ENCODE measurements at regions not wholly inside any gene's neighbourhood (a gene's known extent, or its start where the extent isn't known, plus 50 kb on each side); places are given as distances from the start of the nearest gene placed in this dataset.

- no peak for TF ChIP-seq CTCF (IDR thresholded peaks at IDR 0.05)
Measured at GRCh38 chr6:65819152-65819551, 112.1 kb upstream of the EYS start.

GRCh38 chr6:65818576-65818975 lies 111.5 kb upstream of the EYS start:
- Mint-ChIP-seq H3K36me3 (ENCODE audit: low read depth) (no peaks in the 10 kb centered on the region), H3K4me1 (no peaks in the 10 kb centered on the region), H3K4me3 (no peak overlapping the region), H3K9me3 (peaks cover 8% of the 10 kb centered on the region), H3K27me3 (ENCODE audit: low read depth, poor library complexity) (no peaks in the 10 kb centered on the region), H3K27ac (no peak overlapping the region)
- TF ChIP-seq CTCF (IDR thresholded peaks at IDR 0.05), result no peak
- no peak for DNase-seq

More at GRCh38 chr6:65819152-65819551, 112.1 kb upstream of the EYS start:
- Mint-ChIP-seq H3K4me1 (no peaks in the 10 kb centered on the region), H3K4me3 (no peak overlapping the region), H3K9me3 (peaks cover 8% of the 10 kb centered on the region), H3K27ac (no peak overlapping the region), H3K27me3 (ENCODE audit: low read depth, poor library complexity) (no peaks in the 10 kb centered on the region), H3K36me3 (ENCODE audit: low read depth) (no peaks in the 10 kb centered on the region)
- DNase-seq, result no peak

- Mint-ChIP-seq H3K9me3 (peaks cover 8% of the 10 kb centered on the region), H3K4me3 (no peak overlapping the region), H3K36me3 (ENCODE audit: low read depth) (no peaks in the 10 kb centered on the region), H3K4me1 (no peaks in the 10 kb centered on the region), H3K27ac (no peak overlapping the region), H3K27me3 (ENCODE audit: low read depth, poor library complexity) (no peaks in the 10 kb centered on the region)
- TF ChIP-seq CTCF (IDR thresholded peaks at IDR 0.05), result no peak
- no peak for DNase-seq
Measured at GRCh38 chr6:65816991-65817390, 110.0 kb upstream of the EYS start.

GRCh38 chr6:65814071-65814470 lies 107.0 kb upstream of the EYS start:
- no peak for TF ChIP-seq CTCF (IDR thresholded peaks at IDR 0.05)
- Mint-ChIP-seq H3K27me3 (ENCODE audit: low read depth, poor library complexity) (no peaks in the 10 kb centered on the region), H3K4me1 (no peaks in the 10 kb centered on the region), H3K36me3 (ENCODE audit: low read depth) (no peaks in the 10 kb centered on the region), H3K27ac (no peak overlapping the region), H3K9me3 (no peaks in the 10 kb centered on the region), H3K4me3 (no peak overlapping the region)
- DNase-seq, result no peak

GRCh38 chr6:65803186-65803585 lies 96.2 kb upstream of the EYS start:
- Mint-ChIP-seq H3K27me3 (ENCODE audit: low read depth, poor library complexity) (no peaks in the 10 kb centered on the region), H3K4me3 (no peak overlapping the region), H3K4me1 (no peaks in the 10 kb centered on the region), H3K36me3 (ENCODE audit: low read depth) (no peaks in the 10 kb centered on the region), H3K9me3 (no peaks in the 10 kb centered on the region), H3K27ac (no peak overlapping the region)
- no peak for TF ChIP-seq CTCF (IDR thresholded peaks at IDR 0.05)
- no peak for DNase-seq

GRCh38 chr6:65799389-65799788 lies 92.4 kb upstream of the EYS start:
- H3K27ac Mint-ChIP-seq, result no peak overlapping the region
- H3K4me1 Mint-ChIP-seq, result no peaks in the 10 kb centered on the region
- H3K27me3 Mint-ChIP-seq (ENCODE audit: low read depth, poor library complexity), result no peaks in the 10 kb centered on the region
- H3K36me3 Mint-ChIP-seq (ENCODE audit: low read depth), result no peaks in the 10 kb centered on the region
- no peaks in the 10 kb centered on the region for H3K9me3 Mint-ChIP-seq
- DNase-seq, result no peak
- H3K4me3 Mint-ChIP-seq, result no peak overlapping the region
- TF ChIP-seq CTCF (IDR thresholded peaks at IDR 0.05), result no peak
